T-helper 2 cell treated with Interferon-gamma antibody and Interleukin-4, amounts not matched to agents 100 ng/mL and 5 ng/mL, for 36 hours (primary cell): ENCODE measurements at regions not wholly inside any gene's neighbourhood (a gene's known extent, or its start where the extent isn't known, plus 50 kb on each side); places are given as distances from the start of the nearest gene placed in this dataset.
"Not testable (repeated sequence)": the region's sequence is repeated elsewhere in the genome, so short reads cannot be mapped to it uniquely, and the experiment has no call there.

Experiments
- intact Hi-C: fragments of 100-400 bp; cut with micrococcal nuclease; formaldehyde crosslinking; loops from one replicate; pipeline ENCODE4 v1.15.1; 2023

DNA sequence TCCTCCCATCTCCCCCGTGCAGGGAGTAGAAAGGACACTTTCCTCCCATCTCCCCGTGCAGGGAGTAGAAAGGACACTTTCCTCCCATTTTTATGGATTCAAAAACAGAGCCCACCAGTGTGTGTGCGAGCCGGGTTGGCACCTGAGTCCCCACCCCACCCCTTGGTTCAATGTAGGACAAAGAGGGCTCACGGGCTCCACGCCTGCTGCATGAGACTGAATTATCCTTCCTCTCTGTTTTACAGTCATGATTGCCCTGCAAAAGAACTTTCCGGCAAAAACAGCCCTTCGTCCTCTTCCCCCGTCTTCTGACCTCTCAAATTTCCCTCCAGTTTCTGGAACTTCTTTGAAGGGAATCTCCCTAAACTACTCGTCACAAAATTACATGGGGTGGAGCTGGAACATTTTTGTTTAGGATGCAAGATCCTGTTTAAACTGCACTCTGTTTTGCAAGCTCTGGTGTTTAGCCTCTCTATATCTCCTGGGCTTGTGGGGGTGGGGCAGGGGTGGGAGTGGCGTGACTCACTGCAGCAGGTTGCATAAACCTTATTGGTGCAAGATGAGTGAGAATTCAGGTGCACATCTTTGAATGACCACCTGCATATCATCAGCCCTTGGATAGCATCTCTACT is 99.8 kb downstream of the PSMG1 start:
- intact Hi-C loops, result no loop called here

DNA sequence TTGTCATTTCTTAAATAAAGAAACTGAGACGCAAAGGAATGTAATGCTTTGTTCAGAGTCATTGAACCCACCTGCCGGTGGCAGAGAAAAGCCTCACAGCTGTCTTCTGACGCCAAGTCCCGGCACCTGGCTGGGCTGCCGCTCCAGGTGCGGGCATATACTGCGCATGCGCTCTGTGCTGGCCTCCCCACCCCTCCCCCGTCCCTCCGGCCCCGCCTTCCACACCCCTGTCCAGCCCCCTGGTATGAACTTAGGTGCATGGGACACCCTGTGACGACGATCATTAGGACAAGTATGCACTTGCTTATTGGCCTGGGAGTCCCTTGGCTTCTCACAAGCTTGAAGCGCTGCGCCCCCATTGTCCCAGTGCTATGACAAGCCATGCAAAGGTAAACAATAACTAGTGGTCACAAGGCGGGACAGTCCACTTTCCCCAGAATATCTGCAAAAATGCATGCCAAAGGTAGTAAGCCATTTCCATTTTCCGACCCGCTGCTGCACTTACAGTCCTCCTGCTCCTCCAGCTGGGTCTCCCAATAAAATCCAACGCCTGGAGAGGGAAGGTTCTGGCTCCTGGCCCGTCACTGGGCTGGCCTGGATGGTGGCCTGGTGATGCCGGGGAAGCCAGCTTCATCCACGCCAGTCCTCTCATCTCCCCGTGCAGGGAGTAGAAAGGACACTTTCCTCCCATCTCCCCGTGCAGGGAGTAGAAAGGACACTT is 100.4 kb downstream of the PSMG1 start:
- intact Hi-C loops, result no loop called here

DNA sequence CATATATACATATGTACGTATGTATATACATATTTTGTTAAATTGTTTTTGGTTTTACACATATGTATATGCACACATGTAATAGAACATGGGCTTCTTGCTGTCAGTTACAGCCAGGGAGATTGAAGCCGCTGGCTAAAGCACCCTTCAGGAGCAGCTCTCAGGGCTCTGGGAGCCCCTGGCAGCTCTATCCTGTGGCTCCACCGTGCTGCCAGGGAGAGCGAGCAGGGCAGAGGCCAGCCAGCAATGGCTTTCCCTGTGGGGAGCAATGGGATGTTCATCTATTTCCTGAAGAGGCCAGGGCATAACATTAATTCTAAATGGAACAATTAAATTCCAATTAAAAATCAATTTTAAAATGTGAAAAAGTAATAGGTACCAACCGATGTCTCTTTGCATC is 102.9 kb downstream of the PSMG1 start:
- intact Hi-C loops, result no loop called here

DNA sequence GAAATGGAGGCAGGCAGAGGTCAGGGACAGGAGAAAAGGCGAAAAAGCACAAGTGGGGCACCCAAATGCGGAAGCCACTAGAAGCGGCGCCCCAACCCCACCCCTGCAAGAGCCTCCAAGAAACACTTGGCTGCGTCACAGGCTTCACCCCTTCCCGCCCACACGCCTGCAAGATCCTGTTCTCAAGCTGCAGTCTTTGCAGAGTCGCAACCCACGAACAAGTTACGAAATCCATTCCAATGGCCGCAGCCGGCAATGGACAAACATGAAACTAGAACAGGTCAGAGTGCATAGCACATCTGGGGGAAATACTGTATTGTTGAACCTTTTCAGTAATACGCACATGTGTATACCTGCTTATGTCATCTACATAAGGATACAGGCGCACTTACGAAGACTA is 103.6 kb downstream of the PSMG1 start:
- intact Hi-C loops, result no loop called here

DNA sequence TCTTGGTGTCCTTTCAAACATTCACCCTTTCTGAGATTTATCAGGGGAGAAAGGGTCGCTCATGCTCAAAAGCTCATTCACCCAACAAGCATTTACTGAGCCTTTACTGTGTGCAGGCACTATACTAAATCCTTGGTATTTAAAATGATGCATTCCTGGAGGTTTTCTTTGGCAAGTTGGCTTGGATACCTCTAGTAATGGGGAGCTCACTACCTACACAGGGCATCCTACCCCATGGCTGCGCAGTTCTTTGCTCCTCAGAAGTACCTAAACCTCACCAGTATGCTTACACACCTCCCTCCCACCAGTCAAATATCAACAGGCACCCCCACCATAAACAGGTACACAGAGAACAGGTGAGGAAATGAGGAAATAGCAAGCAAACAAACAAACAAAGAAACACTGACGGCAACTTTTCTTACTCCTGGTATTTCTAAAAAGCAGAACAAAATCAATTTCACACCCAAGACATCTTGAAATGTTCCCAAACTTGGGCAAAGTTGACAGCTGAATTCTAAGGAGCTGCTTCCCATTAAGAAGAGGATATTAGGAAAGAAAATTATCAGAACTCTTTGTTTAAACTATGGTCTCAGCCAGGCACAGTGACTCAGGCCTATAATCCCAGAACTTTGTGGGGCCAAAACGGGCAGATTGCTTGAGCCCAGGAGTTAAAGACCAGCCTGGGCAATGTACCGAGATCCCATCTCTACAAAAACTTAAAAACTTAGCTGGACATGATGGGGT is 104.8 kb downstream of the PSMG1 start:
- intact Hi-C loops, result no loop called here

DNA sequence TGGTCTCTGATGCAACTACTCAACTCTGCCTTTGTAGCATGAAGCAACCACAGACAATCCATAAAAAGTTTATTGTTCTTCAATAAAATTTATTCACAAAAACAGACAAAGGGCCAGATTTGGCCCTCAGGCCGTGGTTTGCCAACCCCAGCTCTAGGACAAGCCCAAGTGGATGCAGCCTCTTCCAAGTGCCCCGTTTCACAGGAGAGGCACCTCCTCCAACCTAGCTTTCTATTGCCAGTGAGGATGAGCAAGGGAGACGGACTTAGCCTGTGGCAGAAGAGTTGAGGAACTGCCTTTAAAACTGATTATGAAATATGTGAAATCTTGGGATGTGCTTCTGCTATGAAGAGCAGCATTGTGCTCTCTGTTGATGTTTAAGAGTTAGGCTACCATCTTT is 105.4 kb downstream of the PSMG1 start:
- intact Hi-C loops, result no loop called here

DNA sequence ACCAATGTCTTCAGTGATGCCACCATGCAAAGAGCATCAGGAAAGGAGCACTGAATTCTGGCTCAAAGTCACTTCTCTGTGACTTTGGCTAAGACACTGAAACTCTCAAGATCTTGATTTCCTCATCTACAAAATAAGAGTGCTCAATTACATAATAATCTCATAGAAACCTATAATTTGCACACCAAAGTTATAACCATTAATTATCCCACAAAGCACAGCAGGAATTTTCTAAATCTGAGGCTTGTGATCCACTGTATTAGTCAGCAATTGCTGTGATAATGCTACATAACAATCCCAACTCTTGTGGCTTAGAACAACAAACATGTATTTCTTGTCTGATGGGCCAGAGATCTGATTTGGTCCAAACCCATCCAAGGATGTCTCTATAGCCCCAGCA is 108.7 kb downstream of the PSMG1 start:
- intact Hi-C loops, result no loop called here

DNA sequence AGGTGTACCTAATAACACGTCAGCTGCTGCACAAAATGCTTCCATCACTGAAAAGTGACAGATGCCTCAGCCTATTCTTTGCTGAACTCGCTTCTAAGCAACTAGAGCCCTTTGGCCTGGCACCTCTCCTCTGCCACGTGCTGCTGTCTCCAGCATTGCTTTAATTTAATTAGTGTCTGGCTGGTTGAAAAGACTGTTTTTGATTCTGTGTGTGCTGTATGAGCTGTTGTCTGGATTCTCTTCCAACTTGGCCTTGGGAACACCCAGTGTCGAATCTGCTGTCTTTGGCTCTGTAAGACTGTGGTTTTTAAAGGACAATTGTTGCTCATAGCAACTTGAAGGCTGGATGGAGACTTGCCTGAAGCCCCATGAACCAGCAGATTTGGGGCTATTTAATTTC is 109.5 kb downstream of the PSMG1 start:
- intact Hi-C loops, result no loop called here

DNA sequence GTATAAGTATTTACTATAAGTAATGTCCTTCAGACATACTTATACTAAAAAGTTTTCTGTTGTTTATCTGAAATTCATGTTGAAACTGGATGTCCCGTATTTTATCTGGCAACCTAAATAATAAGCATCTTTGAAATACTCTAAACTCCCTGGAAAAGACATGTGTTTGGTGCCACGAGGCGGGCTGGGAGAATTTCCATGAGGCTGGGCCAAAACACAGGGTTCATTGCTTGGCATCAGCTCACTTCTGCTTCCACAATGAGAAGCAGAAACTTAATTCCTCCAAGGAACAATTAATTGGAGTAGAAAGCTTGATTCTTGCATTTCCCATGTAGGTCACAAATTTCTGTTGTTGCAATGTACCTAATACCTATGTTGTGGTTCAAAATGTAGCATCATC is 110.2 kb downstream of the PSMG1 start:
- intact Hi-C loops, result no loop called here

DNA sequence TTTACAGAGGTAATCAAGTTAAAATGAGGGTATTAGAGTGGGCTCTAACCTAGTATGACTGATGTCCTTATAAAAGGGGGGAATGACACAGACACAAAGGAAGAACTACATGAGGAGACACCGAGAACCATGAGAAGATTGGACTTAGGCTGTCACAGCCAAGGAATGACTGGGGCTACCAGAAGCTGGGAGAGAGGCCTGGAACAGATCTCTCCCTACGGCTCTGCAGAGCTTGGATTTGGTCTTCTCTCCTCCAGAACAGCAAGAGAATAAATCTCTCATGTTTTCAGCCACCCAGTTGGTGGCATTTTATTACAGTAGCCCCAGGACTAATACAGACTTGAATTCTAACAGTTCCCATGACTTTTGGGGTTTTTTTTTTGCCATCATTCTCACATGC is 110.8 kb downstream of the PSMG1 start:
- intact Hi-C loops, result no loop called here

DNA sequence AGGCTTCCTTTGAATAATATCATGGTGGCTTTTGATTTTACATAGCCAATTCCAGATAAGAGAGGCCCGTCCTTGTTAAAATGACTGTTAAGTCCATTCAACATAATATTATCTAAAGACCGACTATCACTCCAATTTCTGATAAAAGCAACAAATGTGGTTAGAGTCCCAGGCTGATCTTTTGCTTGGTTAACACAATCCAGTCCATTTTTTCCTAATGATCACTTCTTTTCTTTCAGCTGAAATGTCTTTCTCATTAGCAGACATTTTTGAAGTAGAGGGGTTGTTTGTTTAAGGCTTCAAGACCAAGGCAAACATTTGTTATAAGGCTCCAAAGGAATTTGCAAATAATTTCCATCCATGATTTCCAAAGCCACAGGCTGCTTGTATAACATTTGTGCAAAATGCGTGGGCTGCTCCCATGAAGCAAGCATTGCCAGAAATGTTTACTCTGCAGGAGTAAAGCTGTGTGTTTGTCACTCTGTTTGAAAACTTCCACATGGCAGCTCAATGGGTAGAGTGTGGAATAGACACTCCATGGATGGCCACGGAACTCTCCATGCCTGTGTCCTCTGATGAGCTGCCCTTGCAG is 111.5 kb downstream of the PSMG1 start:
- intact Hi-C loops, result no loop called here

DNA sequence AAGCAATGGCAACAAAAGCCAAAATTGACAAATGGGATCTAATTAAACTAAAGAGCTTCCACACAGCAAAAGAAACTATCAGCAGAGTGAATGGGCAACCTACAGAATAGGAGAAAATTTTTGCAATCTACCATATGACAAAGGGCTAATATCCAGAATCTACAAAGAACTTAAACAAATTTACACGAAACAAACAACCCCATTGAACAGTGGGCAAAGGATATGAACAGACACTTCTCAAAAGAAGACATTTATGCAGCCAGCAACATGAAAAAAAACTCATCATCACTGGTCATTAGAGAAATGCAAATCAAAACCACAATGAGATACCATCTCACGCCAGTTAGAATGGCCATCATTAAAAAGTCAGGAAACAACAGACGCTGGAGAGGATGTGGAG is 113.4 kb downstream of the PSMG1 start:
- intact Hi-C loops, result not testable (repeated sequence)

DNA sequence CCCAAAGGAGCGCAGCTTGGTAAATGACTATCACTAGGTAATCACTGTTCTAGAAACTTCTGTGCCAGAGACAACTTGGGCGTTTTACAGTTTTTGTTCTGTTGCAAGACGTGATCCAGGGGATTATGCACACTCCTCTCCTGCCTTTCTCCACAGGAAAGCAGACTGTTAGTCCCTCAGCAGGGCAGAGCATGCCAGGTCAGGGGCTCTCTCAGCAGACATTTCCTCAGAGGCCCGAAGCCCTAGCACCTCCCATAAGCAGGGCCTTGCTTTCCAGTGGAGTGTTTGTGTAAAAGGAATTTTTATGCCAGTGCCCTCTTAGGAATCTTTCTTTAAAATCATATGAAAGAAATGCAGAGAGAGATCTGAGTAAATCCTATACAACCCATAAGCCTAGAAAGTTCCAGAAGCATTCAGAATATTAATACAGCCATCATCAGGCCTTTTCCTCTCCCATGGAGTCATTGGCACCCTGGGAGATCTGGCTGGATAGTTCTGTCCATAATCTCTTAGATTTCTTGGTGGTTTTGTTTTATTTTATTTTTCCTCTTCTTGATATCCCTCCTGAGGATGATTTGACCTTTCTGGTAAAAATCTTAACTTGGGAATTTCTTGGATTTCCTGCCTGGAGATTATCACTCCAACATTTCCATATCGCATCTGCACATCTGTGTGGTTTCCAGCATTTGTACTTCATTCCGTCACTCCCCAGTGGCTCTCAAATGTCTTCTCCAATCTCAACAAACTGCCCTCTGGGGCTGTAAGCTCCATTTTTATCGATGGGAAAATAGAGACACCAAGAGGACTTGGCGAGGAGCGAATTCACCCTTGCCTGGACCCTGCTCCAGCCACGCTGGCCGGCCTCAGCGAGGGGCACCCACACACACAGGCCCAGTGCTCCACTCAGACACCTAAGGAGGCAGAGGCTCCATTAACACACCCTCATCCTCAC is 116.1 kb downstream of the PSMG1 start:
- intact Hi-C loops, result no loop called here

DNA sequence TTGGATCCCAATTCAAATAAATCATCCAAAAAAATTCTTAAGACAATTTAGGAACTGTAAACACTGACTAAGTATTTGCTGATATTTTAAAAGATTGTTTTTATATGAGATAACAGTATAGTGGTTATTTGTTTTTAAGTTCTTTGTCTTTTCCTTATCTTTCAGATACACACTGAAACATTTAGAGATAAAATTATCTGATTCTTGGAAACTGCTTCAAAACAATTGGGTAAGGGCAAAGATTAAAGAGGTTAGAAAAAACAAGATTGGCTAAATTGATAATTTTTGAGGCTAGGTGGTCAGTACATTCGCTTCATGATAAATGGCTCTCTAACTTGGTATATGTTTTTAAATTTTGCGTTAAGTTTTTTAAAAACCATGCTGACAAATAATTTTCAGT is 117.3 kb downstream of the PSMG1 start:
- intact Hi-C loops, result no loop called here

DNA sequence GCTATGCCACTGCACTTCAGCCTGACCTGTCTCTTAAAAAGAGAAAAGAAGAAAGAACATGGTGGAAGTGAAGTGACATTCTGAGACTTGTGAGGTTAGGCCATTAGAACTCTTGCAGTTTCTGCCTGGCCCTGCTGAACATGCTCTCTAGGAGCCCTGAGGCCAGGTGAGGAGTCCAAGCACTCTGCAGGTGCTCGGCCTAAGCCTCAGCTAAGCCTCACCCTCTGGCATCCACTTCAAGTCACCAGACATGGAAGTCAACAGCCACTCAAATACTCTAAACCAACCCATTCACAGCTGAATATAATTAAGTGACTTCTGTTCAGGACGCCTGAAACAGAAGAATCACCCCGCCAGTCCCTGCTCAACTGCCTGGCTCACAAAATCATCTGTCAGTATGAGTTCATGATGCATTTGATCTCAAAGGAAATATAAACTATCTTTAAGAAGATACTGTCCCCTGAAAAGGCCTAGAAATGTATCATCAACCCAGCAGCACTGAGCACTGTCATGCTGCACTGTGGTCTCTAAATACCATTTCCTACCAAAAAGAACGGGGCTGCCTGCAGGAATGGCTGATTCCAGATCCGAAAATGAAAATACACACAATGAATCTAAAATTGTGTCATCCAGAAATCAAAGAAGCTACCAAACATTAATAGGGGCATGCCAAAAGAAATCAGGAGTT is 118.8 kb downstream of the PSMG1 start:
- intact Hi-C loops, result no loop called here

DNA sequence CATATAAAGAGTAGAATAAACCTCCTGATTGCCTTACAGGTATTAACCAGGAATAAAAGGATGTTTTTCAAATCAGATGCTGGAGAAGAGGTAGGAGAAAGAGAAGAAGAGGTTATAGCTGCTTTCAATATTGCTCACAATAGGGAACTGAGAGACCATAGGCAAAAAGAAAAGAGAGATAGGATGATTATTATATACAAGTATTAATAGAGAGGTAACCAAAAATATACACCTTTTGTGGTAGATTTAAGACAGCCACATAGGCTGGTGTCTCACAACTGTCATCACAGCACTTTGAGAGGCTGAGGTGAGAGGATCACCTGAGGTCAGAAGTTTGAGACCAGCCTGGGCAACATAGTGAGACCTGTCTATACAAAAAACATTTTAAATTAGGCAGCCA is 119.7 kb downstream of the PSMG1 start:
- intact Hi-C loops, result no loop called here

DNA sequence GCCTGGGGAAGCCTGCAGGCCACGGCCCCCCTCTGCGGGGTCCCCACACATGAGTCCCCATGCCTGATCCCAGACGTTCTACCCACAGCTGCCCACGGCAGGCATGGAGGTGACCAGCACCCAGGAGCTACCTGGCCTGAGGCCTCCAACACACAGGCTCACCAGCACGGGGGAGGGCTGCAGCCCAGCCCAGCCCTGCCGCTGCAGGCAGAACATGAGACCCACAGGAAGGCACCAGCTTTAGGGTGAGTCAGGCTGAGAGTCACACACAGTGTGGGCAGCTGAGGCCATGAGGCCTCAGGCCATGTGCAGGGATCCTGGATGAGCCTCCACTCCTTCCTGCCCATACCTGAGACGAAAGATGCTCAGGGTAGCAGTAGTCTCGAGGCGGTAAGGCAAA is 121.1 kb downstream of the PSMG1 start:
- intact Hi-C loops, result no loop called here

DNA sequence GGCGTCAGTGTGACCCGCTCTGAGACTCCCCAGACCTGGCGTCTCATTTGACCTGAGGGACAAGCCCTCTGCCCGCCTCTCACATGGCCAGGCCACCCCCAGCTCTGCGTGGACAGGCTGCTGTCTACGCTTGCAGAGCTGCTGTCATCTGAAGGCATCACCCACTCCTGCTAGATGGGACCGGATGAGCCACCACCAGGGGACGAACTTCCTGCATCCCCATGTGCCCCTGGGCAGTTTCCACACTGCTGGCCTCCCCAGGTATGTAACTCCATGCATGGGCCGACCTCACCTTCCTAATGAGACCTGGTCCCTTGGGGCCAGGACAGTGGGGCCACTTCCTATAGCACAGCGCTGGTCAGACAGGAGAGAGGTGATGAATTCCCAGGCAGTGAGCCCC is 121.5 kb downstream of the PSMG1 start:
- intact Hi-C loops, result no loop called here

DNA sequence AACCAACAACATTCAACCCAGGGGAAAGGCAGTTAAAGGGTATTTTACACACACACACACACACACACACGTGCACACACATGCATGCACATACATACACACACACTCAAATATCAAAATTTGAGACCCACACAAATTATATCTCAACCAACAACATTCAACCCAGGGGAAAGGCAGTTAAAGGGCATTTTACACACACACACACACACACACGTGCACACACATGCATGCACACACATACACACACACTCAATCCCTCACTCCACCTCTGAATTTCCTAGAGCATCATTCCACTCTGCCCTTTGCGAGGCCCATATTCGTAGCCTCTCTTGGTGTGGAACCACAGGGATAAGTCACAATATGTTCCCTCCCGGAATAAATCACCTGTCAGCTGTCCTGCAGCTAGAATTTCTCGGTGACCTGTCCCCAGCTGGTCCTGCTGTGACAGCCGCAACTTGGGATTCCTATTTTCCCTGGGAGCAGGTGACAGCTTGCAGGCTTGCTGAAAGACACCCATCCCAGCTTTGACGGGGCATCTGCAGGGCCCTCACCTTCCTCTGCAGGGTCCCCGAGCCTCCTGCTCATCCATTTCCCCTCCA is 122.7 kb downstream of the PSMG1 start:
- intact Hi-C loops, result no loop called here

DNA sequence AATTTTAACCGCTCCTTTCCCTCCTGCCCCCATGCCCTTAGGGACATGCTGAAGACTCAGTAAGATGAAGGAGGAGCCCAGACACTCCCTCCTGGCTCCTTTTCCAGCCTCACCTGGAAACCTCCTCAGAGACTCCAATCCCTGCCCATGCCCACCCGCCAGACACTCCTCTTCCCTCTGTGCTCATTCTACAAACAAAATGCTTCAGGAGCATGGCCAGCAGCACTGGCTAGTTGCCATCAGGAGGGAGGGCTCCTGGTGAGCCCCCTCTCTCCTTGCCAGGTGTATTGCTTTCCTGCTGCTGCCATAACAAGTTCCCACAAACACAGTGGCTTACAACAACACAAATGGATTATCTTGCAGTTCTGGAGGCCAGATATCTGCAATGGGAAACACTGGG is 126.1 kb downstream of the PSMG1 start:
- intact Hi-C loops, result no loop called here
